Astrocyte of the cerebellum (primary cell): ENCODE measurements at regions not wholly inside any gene's neighbourhood (a gene's known extent, or its start where the extent isn't known, plus 50 kb on each side); places are given as distances from the start of the nearest gene placed in this dataset.

ENCODE experiments used
- DNase-seq: peaks from one replicate; pipeline ENCODE4 v3.0.0-alpha.2; 2011; ENCODE audit warnings: low read depth
- H3K4me3 ChIP-seq: 2 replicates; pipeline ENCODE4 v1.5.1; 2011; ENCODE audit warnings: mild to moderate bottlenecking, low read depth, low read length, moderate library complexity
- CTCF ChIP-seq: IDR thresholded peaks from 2 replicates; pipeline ENCODE4 v1.5.1; 2012; ENCODE audit warnings: low read length, low read depth, moderate library complexity, mild to moderate bottlenecking; ENCODE audit errors: missing control alignments
- in situ Hi-C: cut with HindIII; loops from 2 replicates; pipeline ENCODE4 v1.10.0; 2017; ENCODE audit warnings: low sequenced_read_pairs

GRCh38 chr21:40967771-40968170 is 120.8 kb upstream of the DSCAM start:
- no peak overlapping the region for H3K4me3 ChIP-seq
- in situ Hi-C loops: no loop called here
- DNase-seq: no peak
- TF ChIP-seq CTCF: no peak

GRCh38 chr21:40972151-40972550 is 125.2 kb upstream of the DSCAM start:
- no peak overlapping the region for H3K4me3 ChIP-seq
- in situ Hi-C loops: no loop called here
- DNase-seq: no peak
- no peak for TF ChIP-seq CTCF

GRCh38 chr21:40976198-40977109 is 129.5 kb upstream of the DSCAM start:
- no peak overlapping the region for H3K4me3 ChIP-seq
- TF ChIP-seq CTCF: no peak
- in situ Hi-C loops: no loop called here
- no peak for DNase-seq

- no peak overlapping the region for H3K4me3 ChIP-seq
- no peak for TF ChIP-seq CTCF
- DNase-seq: no peak
- in situ Hi-C loops: no loop called here
Observed at GRCh38 chr21:40985370-40985769, 138.4 kb upstream of the DSCAM start.

- TF ChIP-seq CTCF: no peak
- in situ Hi-C loops: no loop called here
- no peak overlapping the region for H3K4me3 ChIP-seq
- no peak for DNase-seq
Observed at GRCh38 chr21:40990366-40990765, 143.4 kb upstream of the DSCAM start.

GRCh38 chr21:40997831-40998230 is 150.9 kb upstream of the DSCAM start:
- no peak for DNase-seq
- in situ Hi-C loops: no loop called here
- TF ChIP-seq CTCF: no peak
- H3K4me3 ChIP-seq: no peak overlapping the region

GRCh38 chr21:41000838-41001237 is 153.9 kb upstream of the DSCAM start:
- no peak overlapping the region for H3K4me3 ChIP-seq
- no peak for DNase-seq
- in situ Hi-C loops: no loop called here
- no peak for TF ChIP-seq CTCF
